ENCODE measurements at regions not wholly inside any gene's neighbourhood (a gene's known extent, or its start where the extent isn't known, plus 50 kb on each side); places are given as distances from the start of the nearest gene placed in this dataset.

DNA sequence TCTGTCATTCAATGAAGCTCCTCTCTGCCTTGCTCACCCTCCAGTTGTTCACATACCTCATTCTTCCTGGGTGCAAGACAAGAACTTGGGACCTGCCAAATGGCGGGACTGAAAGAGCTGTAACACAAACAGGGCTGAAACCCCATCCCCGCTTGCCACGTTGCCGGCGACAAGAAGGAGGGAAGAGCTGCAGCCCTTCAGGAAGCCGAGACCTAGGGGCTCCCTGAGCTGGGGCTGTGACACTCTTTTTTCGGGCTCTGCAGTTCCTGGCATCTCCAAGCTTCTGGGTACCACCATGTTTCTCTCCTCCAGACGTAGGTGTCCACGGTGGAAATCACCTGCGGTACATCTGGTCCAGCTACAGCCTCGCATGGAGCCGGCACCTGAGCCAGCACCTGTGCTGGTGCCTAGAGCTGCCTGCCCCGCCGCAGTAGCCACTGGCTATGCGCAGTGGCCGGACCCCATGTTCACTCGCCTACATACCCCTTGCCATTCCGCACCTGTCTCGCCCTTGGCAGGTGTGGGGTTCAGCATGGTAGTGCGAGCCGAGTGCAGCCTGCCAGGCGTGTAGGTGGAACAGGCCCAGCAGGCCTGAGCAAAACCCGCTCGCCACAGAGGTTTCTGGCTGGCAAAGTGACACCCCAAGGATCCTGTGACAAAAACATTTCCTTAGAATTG lies 367.0 kb upstream of the NEGR1 start:
- TF ChIP-seq POLR2A (IDR thresholded peaks at IDR 0.05; ENCODE audit: low read depth, low read length) (no peak), TAF1 (IDR thresholded peaks at IDR 0.05; ENCODE audit: low read depth, low read length) (no peak)
